ENCODE measurements at regions not wholly inside any gene's neighbourhood (a gene's known extent, or its start where the extent isn't known, plus 50 kb on each side); places are given as distances from the start of the nearest gene placed in this dataset.

DNA sequence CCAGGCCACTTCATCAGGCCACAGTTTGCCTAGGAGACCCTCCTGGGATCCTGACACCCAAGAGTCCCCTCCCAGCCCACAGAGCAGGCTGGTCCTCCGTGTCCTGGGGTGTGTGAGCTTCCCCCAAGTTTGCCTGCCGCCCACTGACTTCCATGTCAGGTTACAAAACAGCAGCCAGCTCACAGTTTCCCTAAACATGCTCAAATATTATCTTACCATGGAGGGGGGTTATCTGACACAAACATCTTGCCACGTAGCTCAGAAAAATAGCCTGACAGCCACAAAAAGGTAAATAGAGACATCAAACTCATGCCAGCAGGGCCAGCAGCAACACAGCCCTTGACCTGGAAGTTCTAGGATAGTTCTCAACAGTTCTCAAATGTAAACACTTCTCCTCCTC is 346.5 kb downstream of the TNS1 start:
- no peak for DNase-seq (ENCODE audit: low read depth in 2 of 2)

DNA sequence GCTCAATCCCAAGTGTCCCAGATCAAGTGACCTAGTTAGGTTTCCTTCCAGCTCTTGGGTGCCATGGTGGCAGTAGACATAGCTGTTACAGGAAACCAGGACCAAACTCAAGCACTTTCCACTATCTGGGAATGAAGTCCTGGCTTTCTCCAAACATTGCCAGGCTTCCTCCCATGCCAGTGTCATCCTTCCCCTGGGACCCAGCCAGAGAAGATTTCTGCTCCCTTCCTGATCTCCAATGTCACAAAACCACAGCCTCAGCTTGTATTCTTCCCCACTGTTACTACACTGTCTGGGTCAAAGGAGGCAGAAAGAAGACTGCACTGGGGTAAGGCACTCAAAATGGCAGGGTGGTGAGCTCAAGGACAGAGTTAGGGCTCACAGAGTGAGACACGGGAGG is 347.1 kb downstream of the TNS1 start:
- DNase-seq (ENCODE audit: low read depth in 2 of 2) = no peak

DNA sequence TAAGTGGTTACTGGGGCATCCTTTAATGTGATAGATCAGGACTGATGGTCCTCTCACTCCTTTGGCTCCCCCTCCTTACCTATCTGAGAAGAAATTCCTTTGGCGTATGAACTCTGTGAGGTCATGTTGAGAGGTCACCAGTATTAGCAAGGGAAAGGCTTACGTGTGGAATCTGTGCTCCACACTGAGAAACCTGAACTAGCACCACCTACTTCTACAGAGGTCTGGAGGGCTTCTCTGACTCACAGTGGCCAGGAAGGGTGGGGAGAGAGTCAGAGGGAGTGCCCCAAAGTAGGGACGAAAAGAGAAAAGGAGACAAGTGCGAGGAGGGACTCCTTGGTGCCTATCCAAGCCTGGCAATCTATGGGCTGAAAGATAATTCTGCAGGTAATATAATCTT is 348.6 kb downstream of the TNS1 start:
- DNase-seq (ENCODE audit: low read depth in 2 of 2) = no peak

DNA sequence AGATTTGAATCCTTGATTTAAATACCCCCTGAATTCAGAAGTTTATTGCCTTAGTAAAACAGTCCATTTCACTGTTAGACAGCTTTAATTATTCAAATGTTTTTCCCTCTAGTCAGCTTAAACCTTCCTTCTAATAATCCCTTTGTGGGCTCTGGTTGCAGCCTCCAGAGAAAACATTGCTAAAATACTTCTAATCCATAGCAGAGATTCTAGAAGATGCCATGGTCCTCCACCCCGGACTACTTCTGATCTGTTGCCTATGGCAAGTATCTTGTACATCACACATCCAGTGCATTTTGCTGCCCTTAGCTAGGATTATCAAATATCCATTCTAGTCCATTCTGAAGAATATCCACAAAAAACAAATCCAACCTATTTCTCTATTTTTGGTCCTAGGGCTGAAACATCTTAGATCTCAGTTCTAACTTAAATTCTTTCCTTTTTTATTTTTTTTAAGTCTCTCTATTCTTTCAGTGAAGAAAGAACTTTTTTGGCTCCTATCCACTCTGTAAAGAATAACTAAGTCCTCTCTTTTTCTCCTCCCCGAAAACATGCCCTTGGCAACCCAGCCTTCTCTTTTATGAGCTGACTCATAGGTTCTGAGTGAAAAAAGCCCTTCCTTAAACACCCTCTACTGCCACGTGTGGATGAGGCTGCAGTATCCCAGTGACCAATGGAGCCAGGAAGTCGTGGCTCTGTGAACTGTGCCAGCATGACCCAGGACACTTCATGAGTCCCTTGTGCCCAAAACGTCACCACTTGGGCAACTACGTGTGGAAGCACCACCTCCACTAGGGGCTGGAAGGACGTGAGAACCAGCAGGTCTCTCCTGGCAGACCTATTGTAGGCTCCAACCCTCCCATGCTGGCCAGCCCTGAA is 349.8 kb downstream of the TNS1 start:
- DNase-seq (ENCODE audit: low read depth in 2 of 2) = no peak

DNA sequence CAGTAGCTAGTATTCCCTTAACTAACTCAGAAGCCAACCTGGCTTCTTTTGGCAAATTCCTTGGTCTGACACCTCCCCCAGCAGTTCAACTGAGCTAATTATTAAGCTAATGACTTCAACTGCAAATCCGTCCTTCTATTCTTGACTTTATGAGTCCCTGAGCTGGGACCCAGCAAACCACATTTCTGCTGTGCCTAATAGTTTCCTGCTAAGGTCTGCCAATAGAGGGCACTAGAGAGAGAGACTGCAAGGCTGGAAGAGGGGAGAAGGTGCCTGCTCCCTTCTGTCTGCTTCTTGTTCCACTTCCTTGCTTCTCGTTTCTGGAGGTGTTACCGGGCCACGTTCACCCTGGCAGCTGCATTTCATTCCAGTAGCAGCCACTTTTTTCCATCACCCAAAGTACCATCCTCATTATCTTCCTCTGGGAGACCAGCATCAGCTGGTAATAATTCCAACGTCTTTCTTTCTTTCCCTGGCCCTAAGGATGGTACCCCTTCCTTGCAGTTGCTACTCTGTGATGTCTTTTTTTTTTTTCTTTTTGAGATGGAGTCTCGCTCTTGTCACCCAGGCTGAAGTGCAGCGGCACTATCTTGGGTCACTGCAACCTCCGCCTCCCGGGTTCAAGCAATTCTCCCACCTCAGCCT is 352.0 kb downstream of the TNS1 start:
- no peak for DNase-seq (ENCODE audit: low read depth in 2 of 2)

DNA sequence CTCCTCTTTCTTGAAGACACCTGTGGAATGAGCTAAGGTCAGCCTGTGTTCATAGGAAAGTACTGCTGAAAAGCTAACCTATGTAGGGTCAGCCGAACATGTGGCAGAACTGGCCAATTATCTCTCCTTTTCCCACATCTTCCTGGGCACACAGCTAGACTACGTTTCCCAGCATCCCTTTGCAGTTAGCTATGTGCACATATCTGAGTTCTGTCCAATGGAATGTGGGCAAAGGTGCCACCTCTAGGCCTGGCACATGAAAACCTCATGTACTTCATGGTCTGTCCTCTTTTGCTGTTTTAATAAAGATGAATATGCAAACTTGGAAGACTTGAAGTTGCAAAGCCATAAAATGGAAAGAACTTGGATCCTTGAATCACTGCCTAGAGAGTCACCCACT is 352.6 kb downstream of the TNS1 start:
- DNase-seq (ENCODE audit: low read depth in 2 of 2) = no peak

DNA sequence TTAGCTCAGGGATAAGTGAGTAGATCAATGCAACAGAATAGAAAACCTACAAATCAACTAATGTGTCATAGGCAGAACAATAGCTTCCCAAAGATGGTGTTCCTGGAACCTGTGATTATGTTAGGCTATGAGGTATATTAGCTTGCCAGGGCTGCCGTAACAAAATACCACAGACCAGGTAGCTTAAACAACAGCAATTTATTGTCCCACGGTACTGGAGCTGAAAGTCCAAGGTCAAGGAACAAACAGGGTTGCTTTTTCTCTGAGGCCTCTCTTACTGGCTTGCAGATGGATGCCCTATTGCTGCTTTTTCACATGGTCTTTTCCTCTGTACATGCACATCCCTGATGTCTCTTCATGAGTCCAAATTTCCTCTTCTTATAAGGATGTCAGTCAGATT is 354.9 kb downstream of the TNS1 start:
- DNase-seq (ENCODE audit: low read depth in 2 of 2) = no peak

DNA sequence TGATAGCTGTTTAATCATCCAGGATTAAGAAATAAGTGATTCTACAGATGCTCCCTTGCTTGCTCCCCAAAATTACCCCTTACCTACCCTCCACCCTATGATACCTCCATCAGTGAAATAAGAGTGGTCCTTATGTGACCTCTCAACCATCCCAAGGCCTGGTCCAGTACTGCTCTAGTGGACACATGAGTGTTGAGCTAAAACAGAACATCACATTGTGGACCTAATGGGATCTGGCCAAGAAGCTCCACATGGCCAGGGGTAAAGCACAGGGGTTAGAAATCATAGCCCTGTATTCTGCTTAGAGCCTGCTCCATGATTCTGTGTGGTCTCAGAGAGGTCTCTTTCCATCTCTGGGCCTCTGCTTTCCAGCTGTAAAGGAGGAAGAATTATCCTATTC is 355.6 kb downstream of the TNS1 start:
- no peak for DNase-seq (ENCODE audit: low read depth in 2 of 2)

DNA sequence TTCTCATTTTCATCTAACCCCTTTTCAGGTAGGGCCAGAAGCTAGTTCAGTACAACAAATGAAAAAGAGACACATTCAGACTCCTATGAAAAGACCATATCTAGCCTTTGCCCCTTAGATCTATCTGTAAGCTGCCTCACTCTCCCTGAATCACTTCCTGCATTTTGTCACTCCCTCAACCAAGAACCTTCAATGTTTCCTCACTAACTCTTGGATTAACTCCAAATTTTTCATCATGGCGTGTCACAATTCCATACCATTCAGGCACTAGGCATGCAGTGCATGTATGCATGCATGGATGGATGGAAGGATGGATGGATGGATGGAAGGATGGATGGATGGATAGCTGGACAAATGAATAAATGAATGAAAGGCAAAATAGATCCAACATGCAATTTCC is 356.9 kb downstream of the TNS1 start:
- DNase-seq (ENCODE audit: low read depth in 2 of 2) = no peak

DNA sequence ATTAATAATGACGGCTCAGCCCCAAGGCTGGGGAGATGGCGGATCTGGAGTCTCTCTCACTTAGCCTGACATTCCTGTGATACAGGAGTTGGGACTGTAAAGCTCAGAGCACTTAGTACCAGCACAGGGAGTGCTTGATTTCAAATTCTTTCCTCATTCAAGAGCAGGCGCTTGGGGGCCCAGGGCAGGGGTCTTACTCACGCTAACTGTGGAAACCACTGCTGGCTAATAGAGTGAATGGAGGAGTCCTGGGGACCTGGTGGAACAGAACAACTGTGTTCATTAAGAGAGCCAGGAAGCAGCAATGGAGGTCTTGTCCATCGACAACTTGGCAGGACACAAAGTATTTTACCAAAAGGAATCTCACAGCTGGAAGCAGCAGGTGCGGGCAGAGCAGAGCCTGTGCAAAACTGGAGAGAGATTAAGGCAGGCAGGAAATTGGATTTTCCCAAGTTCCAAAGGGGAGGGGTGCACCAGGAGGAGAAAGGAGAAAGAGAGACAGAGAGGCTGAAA is 358.9 kb downstream of the TNS1 start:
- no peak for DNase-seq (ENCODE audit: low read depth in 2 of 2)

DNA sequence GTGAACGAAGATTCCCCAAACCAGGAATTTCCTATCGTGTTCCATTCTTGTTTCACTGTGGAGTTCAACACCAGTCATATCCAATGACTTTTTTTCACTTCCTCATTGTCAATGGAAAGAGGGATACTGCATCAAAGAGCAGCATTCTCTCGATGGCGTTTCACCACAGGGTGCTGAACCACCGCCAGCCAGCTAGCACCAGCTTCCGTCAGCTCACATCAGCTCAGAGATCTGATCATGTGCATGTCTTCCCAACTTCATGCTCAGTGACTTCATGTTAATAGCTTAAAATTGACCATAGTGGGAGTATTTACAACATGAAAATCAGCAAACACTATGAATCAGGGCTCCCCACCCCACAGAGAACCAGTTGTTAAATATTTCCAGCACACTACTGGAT is 359.9 kb downstream of the TNS1 start:
- no peak for DNase-seq (ENCODE audit: low read depth in 2 of 2)

DNA sequence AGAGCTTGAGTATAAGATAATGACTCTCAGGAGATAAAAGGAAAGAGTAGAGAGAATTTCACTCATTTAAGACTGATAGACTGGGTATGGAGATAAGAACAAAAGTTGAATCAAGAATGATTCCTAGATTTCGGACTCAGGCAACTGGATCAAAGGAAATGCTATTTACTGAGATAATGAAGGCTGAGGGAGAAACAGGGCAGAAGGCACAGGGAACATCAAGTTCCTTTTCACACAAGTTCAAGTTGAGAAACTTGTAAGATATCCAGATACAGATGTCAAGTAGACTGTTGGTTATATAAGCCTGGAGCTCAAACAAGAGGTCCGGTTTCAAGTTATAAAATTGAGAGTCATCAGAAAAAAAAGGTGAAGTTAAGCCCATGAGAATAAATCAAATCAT is 360.8 kb downstream of the TNS1 start:
- no peak for DNase-seq (ENCODE audit: low read depth in 2 of 2)

DNA sequence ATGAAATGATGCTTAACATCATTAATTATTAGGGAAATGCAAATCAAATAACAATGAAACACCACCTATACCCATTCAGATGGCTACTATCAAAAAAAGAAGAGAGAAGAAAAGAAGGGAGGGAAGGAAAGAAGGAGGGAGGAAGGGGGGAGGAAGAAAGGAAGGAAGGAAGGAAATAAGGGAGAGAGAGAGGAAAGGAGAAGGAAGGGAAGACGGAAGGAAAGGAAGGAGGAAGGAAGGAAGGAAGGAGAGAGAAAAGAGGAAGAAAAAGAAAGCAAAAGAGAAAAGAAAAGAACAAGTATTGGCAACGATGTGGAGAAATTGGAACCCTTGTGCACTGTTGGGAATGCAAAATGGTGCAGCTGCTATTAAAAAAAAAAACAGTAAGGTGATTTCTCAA is 363.3 kb downstream of the TNS1 start:
- DNase-seq (ENCODE audit: low read depth in 2 of 2) = no peak

DNA sequence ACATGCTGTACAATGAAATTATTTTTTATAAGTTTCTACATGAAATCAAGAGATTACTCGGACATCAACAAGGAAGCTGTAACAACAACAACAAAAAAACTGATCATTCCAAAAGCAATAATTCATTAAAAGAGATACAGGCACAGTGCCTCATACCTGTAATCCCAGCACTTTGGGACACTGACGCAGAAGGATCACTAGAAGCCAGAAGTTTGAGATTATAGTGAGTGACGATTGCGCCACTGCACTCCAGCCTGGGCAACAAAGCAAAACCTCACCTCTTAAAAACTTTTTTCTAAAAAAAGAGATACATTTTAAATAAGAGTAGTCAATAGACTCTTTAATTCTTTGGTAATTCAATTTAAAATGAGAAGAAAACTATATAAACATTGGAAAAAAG is 364.3 kb downstream of the TNS1 start:
- DNase-seq (ENCODE audit: low read depth in 2 of 2) = no peak

DNA sequence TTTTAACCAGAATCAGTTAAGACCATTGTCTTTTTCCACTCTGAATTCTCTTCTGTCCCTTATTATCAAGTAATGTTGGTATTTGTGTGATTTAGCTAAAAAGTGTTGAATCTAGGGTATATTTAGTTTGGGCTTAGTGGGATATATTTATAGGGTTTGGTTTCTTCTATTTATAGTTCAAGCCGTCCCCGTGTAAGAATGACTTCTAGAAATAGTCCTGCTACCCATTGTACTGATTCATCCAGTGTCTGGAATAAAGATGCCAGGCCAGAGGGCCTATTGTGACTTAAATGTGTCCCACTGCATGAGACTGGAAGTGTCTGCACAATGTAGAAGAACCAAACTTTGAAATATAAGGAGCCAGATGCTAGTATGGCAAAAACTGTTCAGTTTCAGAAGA is 364.8 kb downstream of the TNS1 start:
- DNase-seq (ENCODE audit: low read depth in 2 of 2) = no peak

DNA sequence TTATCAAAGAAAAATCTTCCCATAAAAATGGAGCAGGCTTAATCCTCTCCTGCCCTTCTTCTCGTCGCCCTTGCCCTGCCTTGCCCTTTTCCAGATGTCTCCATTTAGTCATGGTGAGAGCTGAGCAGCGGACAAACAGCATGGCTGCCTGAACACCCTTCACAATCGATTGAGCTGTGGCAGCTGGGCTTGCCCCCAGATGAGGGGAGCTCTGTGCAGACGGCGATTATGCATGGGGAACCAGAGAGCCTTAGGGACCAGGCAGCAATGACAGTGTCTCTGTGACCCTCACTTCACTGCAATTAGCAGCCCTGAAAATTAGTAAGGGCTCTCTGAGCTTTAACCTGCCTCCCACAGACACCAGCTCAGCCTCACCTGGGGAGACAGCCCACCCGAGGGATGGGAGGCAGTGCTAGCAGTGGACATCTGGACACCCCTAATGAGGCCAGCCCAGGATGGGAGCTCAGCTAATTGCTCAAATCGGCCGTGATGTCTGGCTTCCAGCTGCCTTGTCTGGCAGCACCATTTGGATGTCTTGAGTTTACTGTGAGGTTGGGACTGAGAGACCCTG is 365.7 kb downstream of the TNS1 start:
- no peak for DNase-seq (ENCODE audit: low read depth in 2 of 2)

DNA sequence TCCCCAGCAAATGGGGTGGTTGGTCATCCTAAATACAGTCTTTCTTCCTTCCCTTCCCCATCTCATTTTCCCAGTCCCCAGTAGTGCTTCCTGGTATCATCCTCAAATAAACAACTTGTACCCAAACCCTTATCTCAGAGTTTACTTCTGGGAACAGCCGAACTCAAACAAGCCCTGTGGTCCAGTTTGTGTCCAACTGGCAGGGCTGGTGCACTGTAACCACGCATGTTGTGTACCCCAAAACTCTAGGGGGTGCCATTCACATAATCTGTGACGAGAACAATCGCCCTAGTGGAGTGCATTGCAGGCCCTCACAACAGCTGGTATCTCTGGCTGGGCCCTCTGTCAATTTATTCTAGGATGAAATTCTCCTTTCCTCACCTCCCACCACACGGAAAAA is 366.2 kb downstream of the TNS1 start:
- DNase-seq (ENCODE audit: low read depth in 2 of 2) = no peak

DNA sequence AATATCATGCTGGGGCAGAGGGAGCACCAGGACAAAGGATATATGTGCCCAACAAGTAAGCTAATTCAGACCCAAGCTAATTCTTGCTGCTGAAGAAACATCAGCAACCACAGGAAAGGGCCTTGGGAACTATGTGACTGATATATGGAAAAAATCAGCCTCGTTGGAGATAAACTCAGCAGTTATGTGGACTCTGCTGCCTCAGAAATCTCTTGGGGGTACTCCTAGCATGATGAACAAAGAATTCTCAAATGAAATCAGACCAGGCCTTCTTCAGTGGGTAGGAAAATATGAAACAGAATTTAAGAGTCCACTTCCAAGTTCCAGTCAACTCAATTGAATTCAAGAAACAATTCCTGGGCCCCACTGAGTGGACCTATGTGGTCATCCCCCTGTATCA is 367.9 kb downstream of the TNS1 start:
- no peak for DNase-seq (ENCODE audit: low read depth in 2 of 2)

DNA sequence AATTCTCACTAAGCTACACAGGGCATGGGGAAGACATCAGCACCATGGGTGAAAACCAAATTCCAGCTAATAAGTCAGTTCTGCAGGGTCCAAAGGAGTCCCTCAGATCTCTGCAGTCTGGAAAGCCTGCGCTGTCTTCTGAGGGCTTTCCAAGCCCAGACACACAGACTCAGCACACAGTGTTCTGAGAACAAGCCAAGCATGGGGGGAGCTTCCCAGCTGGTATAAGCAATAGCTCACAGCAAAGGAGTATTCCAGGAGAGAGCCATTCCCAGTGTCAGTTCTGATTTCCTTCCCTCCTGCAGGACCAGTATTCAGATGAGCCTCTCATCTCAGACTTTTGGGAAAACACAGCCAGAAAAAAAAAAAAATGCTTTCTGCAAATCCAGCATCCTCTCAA is 370.8 kb downstream of the TNS1 start:
- no peak for DNase-seq (ENCODE audit: low read depth in 2 of 2)

DNA sequence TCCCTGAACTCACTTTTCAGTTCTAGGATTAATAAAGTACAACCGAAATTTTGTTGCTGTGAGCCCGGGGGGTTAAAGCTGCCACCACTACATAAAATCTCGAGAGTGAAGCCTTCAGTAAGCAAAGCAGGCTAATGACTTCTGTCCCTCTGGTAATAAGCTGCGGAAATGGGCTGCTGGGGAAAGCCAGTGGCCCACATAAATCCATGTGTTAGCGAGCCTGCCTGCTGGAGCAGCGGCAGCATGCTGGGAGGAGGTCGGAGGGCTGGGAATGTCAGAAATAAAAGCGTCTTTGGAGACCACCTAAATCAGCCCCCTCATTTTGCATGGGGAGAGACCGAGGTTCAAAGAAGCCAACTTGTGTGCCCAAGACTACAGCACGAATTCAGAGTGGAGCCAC is 371.7 kb downstream of the TNS1 start:
- DNase-seq (ENCODE audit: low read depth in 2 of 2) = no peak

DNA sequence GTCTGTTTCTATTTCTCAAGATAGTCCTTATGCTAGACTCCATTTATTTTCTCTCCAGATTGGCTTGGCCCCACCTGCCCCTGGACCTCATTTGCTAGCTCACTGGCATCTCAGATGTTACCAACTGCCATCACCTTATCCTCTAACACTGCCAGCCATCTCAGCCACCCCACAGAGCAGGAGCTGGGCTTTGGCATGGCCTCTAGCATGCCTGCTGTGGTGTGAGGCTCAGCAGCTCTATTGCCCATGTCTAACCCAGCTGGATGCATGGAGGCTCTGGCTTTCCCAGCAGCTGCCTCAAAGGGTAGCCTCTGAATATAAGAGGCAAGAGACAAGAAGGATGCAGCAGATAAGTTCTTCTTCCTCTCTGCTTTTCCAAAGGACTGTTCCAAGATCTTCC is 373.4 kb downstream of the TNS1 start:
- no peak for DNase-seq (ENCODE audit: low read depth in 2 of 2)

DNA sequence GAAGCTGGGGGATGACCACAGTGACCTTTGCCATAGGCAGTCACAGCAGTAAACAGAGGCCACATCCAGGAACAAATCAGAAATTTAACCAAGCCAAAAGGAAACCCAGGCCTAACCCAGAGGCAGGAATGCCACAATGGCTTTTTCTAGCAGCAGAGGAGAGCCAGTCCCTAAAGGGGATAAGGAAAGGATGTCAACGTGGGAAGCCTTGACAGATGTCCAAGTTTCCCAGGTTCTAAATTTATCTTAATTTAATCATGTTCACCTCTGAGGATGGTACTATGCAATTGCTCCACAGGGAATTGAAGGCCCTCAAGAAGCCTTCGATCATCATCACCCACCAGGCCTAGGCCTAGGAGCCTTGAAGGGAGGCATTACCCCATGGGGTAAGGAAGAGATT is 374.7 kb downstream of the TNS1 start:
- DNase-seq (ENCODE audit: low read depth in 2 of 2) = no peak

DNA sequence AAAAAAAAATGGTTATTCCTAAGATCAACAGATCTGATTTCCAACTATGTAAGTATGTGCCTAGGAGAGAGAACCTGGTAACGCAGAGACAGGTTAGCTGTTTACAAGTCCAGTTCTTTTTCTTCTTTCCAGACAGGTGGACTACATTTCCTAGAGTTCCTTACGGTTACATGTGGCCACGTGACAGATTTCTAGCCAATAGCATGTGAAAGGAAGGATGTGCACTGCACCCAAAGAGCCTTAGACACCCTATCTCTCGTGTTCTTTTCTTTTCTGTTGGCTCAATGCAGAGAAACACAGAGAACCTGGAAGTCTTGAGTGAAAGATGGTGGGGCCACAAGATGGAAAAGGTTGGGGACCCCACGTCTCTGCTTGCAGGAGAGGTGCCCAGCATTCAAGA is 375.9 kb downstream of the TNS1 start:
- no peak for DNase-seq (ENCODE audit: low read depth in 2 of 2)

All from stimulated activated CD8-positive, alpha-beta memory T cell treated with anti-CD3 and anti-CD28 coated beads, Interleukin-2, amount 100 ng/mL, for 48 hours (primary cell).